DND-41 (cell line): ENCODE measurements at regions not wholly inside any gene's neighbourhood (a gene's known extent, or its start where the extent isn't known, plus 50 kb on each side); places are given as distances from the start of the nearest gene placed in this dataset.

ENCODE experiments used
- ATAC-seq: fragments of 200-7000 bp; cut with Tn5 transposase; 3 replicates; pipeline ENCODE4 v1.9.1; 2021; ENCODE audit warnings: low read depth; ENCODE audit not compliant: insufficient read depth
- DNase-seq: peaks from one replicate; pipeline ENCODE4 v3.0.0-alpha.2; 2020
- H2AFZ ChIP-seq: 2 replicates; pipeline ENCODE4 v1.6.0; 2012; ENCODE audit warnings: low read depth, low read length
- H3K27ac ChIP-seq: 2 replicates; pipeline ENCODE4 v1.5.1; 2012; ENCODE audit warnings: low read length, inconsistent platforms
- H3K27me3 ChIP-seq: fragments of 200-600 bp; sonication (generic); 2 replicates; pipeline ENCODE4 v1.6.0; 2012; ENCODE audit warnings: low read length, mild to moderate bottlenecking, inconsistent platforms; ENCODE audit not compliant: insufficient read depth, poor library complexity
- H3K36me3 ChIP-seq: 2 replicates; pipeline ENCODE4 v1.5.1; 2012; ENCODE audit warnings: low read length, inconsistent platforms; ENCODE audit not compliant: insufficient read depth
- H3K4me1 ChIP-seq: 2 replicates; pipeline ENCODE4 v1.5.1; 2012; ENCODE audit warnings: mild to moderate bottlenecking, low read length; ENCODE audit not compliant: insufficient read depth
- H3K4me2 ChIP-seq: 2 replicates; pipeline ENCODE4 v1.6.0; 2012; ENCODE audit warnings: mild to moderate bottlenecking, moderate library complexity, low read length, inconsistent platforms; ENCODE audit not compliant: insufficient read depth
- H3K4me3 ChIP-seq, 2 experiments: fragments of 200-600 bp in 1 of 2; shearing (Covaris generic) in 1 of 2; 2 replicates each; pipeline ENCODE4 v1.5.1; 2012 to 2016; ENCODE audit warnings: inconsistent platforms in 2 of 2, low read length in 2 of 2, mild to moderate bottlenecking in 2 of 2, low read depth in 1 of 2, moderate library complexity in 1 of 2
- H3K79me2 ChIP-seq: 2 replicates; pipeline ENCODE4 v1.6.0; 2012; ENCODE audit warnings: low read length, inconsistent platforms; ENCODE audit not compliant: insufficient read depth
- H3K9ac ChIP-seq: 2 replicates; pipeline ENCODE4 v1.6.0; 2012; ENCODE audit warnings: low read depth, mild to moderate bottlenecking, inconsistent platforms, low read length, moderate library complexity
- H3K9me3 ChIP-seq: 2 replicates; pipeline ENCODE4 v1.5.1; 2012; ENCODE audit warnings: low read length, moderate library complexity, mild to moderate bottlenecking, inconsistent platforms; ENCODE audit not compliant: insufficient read depth, severe bottlenecking
- H4K20me1 ChIP-seq: 2 replicates; pipeline ENCODE4 v1.6.0; 2012; ENCODE audit warnings: low read length; ENCODE audit not compliant: insufficient read depth
- CTCF ChIP-seq: IDR thresholded peaks from 2 replicates; pipeline ENCODE4 v1.5.1; 2012; ENCODE audit warnings: borderline replicate concordance, low read length, moderate library complexity, mild to moderate bottlenecking; ENCODE audit not compliant: poor library complexity, severe bottlenecking; ENCODE audit errors: extremely low read depth
- EZH2 ChIP-seq: IDR thresholded peaks from 3 replicates; pipeline ENCODE4 v1.6.1; 2012; ENCODE audit warnings: borderline replicate concordance, low read depth, mild to moderate bottlenecking, moderate library complexity, low read length, inconsistent platforms; ENCODE audit not compliant: severe bottlenecking

- H3K9ac ChIP-seq, result no peak overlapping the region
- ATAC-seq (no peak), DNase-seq (no peak)
- no peaks in the 10 kb centered on the region for H3K36me3 ChIP-seq
- no peak for TF ChIP-seq CTCF
- TF ChIP-seq EZH2, result no peak
- H3K27ac ChIP-seq, result no peak overlapping the region
- no peak overlapping the region for H3K4me2 ChIP-seq
- H3K4me3 ChIP-seq, result no peak overlapping the region
- H3K4me1 ChIP-seq, result no peaks in the 10 kb centered on the region
- H3K79me2 ChIP-seq, result no peaks in the 10 kb centered on the region
- no peaks in the 10 kb centered on the region for H3K27me3 ChIP-seq
- no peaks in the 10 kb centered on the region for H4K20me1 ChIP-seq
- no peaks in the 10 kb centered on the region for H3K9me3 ChIP-seq
- no peak overlapping the region for H2AFZ ChIP-seq
Measured at GRCh38 chr4:188986271-188986689, 847.0 kb downstream of the TRIML1 start.

GRCh38 chr4:188987011-188987410 is 847.8 kb downstream of the TRIML1 start:
- no peak overlapping the region for H3K27ac ChIP-seq
- H3K4me1 ChIP-seq, result no peaks in the 10 kb centered on the region

GRCh38 chr4:188988131-188988530 is 848.9 kb downstream of the TRIML1 start:
- H3K4me3 ChIP-seq, result no peak overlapping the region
- no peaks in the 10 kb centered on the region for H3K4me1 ChIP-seq
- H3K27me3 ChIP-seq, result no peaks in the 10 kb centered on the region
- no peak overlapping the region for H3K9ac ChIP-seq
- no peak overlapping the region for H3K4me2 ChIP-seq
- no peak overlapping the region for H3K27ac ChIP-seq
- ATAC-seq (no peak), DNase-seq (no peak)
- no peaks in the 10 kb centered on the region for H4K20me1 ChIP-seq
- no peaks in the 10 kb centered on the region for H3K79me2 ChIP-seq
- TF ChIP-seq CTCF (no peak), EZH2 (no peak)
- H3K36me3 ChIP-seq, result no peaks in the 10 kb centered on the region
- H3K9me3 ChIP-seq, result no peaks in the 10 kb centered on the region
- no peak overlapping the region for H2AFZ ChIP-seq

More at GRCh38 chr4:188987011-188987410, 847.8 kb downstream of the TRIML1 start:
- Histone ChIP-seq H2AFZ (no peak overlapping the region), H4K20me1 (no peaks in the 10 kb centered on the region), H3K27me3 (no peaks in the 10 kb centered on the region), H3K4me3 (no peak overlapping the region), H3K9ac (no peak overlapping the region), H3K79me2 (no peaks in the 10 kb centered on the region), H3K9me3 (no peaks in the 10 kb centered on the region), H3K36me3 (no peaks in the 10 kb centered on the region), H3K4me2 (no peak overlapping the region)
- no peak for DNase-seq
- no peak for ATAC-seq
- TF ChIP-seq CTCF (no peak), EZH2 (no peak)

GRCh38 chr4:188989371-188989770 is 850.1 kb downstream of the TRIML1 start:
- H3K79me2 ChIP-seq, result no peaks in the 10 kb centered on the region
- no peaks in the 10 kb centered on the region for H3K9me3 ChIP-seq
- ATAC-seq (no peak), DNase-seq (no peak)
- H3K36me3 ChIP-seq, result no peaks in the 10 kb centered on the region
- TF ChIP-seq CTCF (no peak), EZH2 (no peak)
- no peak overlapping the region for H3K4me3 ChIP-seq
- no peaks in the 10 kb centered on the region for H3K27me3 ChIP-seq
- H2AFZ ChIP-seq, result no peak overlapping the region
- no peak overlapping the region for H3K4me2 ChIP-seq
- H4K20me1 ChIP-seq, result no peaks in the 10 kb centered on the region
- no peak overlapping the region for H3K27ac ChIP-seq
- H3K4me1 ChIP-seq, result no peaks in the 10 kb centered on the region
- H3K9ac ChIP-seq, result no peak overlapping the region
